H9 (cell line): ENCODE measurements at regions not wholly inside any gene's neighbourhood (a gene's known extent, or its start where the extent isn't known, plus 50 kb on each side); places are given as distances from the start of the nearest gene placed in this dataset.
A peak's percentile ranks its signal among the peaks of the same experiment; 100 is the strongest.

Experiments used
- DNase-seq: peaks from one replicate; pipeline ENCODE4 v3.0.0-alpha.2; 2017
- H2AFZ ChIP-seq: one replicate; pipeline ENCODE4 v1.6.1; 2013; ENCODE audit warnings: mild to moderate bottlenecking, low read length, control low read depth, moderate library complexity
- H2AK5ac ChIP-seq: 2 replicates; pipeline ENCODE4 v1.6.1; 2013; ENCODE audit warnings: low read length, control low read depth, mixed read lengths; ENCODE audit not compliant: insufficient read length
- H2BK120ac ChIP-seq: one replicate; pipeline ENCODE4 v1.6.1; 2013; ENCODE audit warnings: low read depth, mild to moderate bottlenecking, low read length, control low read depth, inconsistent platforms; ENCODE audit not compliant: poor library complexity, severe bottlenecking
- H2BK12ac ChIP-seq: 2 replicates; pipeline ENCODE4 v1.6.1; 2013; ENCODE audit warnings: low read length, control low read depth, mixed read lengths, low read depth; ENCODE audit not compliant: insufficient read length
- H2BK15ac ChIP-seq: 2 replicates; pipeline ENCODE4 v1.6.1; 2013; ENCODE audit warnings: low read depth, low read length, control low read depth
- H2BK20ac ChIP-seq: one replicate; pipeline ENCODE4 v1.6.1; 2013; ENCODE audit warnings: low read depth, mild to moderate bottlenecking, low read length, control low read depth, inconsistent platforms; ENCODE audit not compliant: poor library complexity, severe bottlenecking
- H2BK5ac ChIP-seq: 2 replicates; pipeline ENCODE4 v1.6.1; 2013; ENCODE audit warnings: low read length, control low read depth, mixed read lengths; ENCODE audit not compliant: insufficient read length
- H3K14ac ChIP-seq: 2 replicates; pipeline ENCODE4 v1.6.1; 2013; ENCODE audit warnings: low read length, control low read depth; ENCODE audit not compliant: insufficient read depth
- H3K18ac ChIP-seq: 2 replicates; pipeline ENCODE4 v1.6.1; 2013; ENCODE audit warnings: low read depth, mild to moderate bottlenecking, mixed read lengths, low read length, control low read depth; ENCODE audit not compliant: insufficient read length
- H3K23ac ChIP-seq: 2 replicates; pipeline ENCODE4 v1.6.1; 2013; ENCODE audit warnings: low read length, control low read depth, mixed read lengths, low read depth; ENCODE audit not compliant: insufficient read length
- H3K23me2 ChIP-seq: 2 replicates; pipeline ENCODE4 v1.6.1; 2013; ENCODE audit warnings: low read depth, mild to moderate bottlenecking, mixed read lengths, low read length, control low read depth; ENCODE audit not compliant: insufficient read length, poor library complexity, severe bottlenecking
- H3K27ac ChIP-seq: 2 replicates; pipeline ENCODE4 v1.5.1; 2013; ENCODE audit warnings: low read length, control low read depth, mixed read lengths, low read depth; ENCODE audit not compliant: insufficient read length
- H3K27me3 ChIP-seq: 2 replicates; pipeline ENCODE4 v1.6.1; 2013; ENCODE audit warnings: low read length, control low read depth, inconsistent platforms; ENCODE audit not compliant: insufficient read depth
- H3K4ac ChIP-seq: 2 replicates; pipeline ENCODE4 v1.6.1; 2013; ENCODE audit warnings: low read depth, mild to moderate bottlenecking, control low read depth, inconsistent platforms, low read length, moderate library complexity
- H3K4me1 ChIP-seq: 2 replicates; pipeline ENCODE4 v1.6.1; 2013; ENCODE audit warnings: low read length, control low read depth, inconsistent platforms; ENCODE audit not compliant: insufficient read depth
- H3K4me2 ChIP-seq: 2 replicates; pipeline ENCODE4 v1.6.1; 2013; ENCODE audit warnings: low read length, control low read depth, mixed read lengths; ENCODE audit not compliant: insufficient read length, insufficient read depth
- H3K56ac ChIP-seq: 2 replicates; pipeline ENCODE4 v1.6.1; 2013; ENCODE audit warnings: low read depth, mild to moderate bottlenecking, mixed read lengths, low read length, control low read depth; ENCODE audit not compliant: insufficient read length
- H3K79me1 ChIP-seq: 2 replicates; pipeline ENCODE4 v1.6.1; 2013; ENCODE audit warnings: low read depth, mild to moderate bottlenecking, moderate library complexity, low read length, control low read depth, inconsistent platforms; ENCODE audit not compliant: insufficient read depth, poor library complexity, severe bottlenecking
- H3K79me2 ChIP-seq: 2 replicates; pipeline ENCODE4 v1.6.1; 2013; ENCODE audit warnings: low read length, control low read depth, inconsistent platforms; ENCODE audit not compliant: insufficient read depth
- H3K9ac ChIP-seq: 2 replicates; pipeline ENCODE4 v1.6.1; 2013; ENCODE audit warnings: low read length, control low read depth, mixed read lengths; ENCODE audit not compliant: insufficient read length; ENCODE audit errors: extremely low read depth
- H3K9me3 ChIP-seq: one replicate; pipeline ENCODE4 v1.6.1; 2013; ENCODE audit warnings: low read depth, low read length, inconsistent platforms; ENCODE audit not compliant: control insufficient read depth
- H3T11ph ChIP-seq: one replicate; pipeline ENCODE4 v1.6.1; 2013; ENCODE audit warnings: mild to moderate bottlenecking, low read length, control low read depth, inconsistent platforms
- H4K20me1 ChIP-seq: one replicate; pipeline ENCODE4 v1.6.1; 2013; ENCODE audit not compliant: control insufficient read depth, insufficient read length, insufficient read depth
- H4K5ac ChIP-seq: 2 replicates; pipeline ENCODE4 v1.6.1; 2013; ENCODE audit warnings: low read depth, mild to moderate bottlenecking, mixed read lengths, low read length, control low read depth; ENCODE audit not compliant: insufficient read length
- H4K8ac ChIP-seq: replicated peaks from 2 replicates; pipeline ENCODE4 v1.6.1; 2013; ENCODE audit warnings: low read length, control low read depth, mixed read lengths, low read depth; ENCODE audit not compliant: insufficient read length
- H4K91ac ChIP-seq: 2 replicates; pipeline ENCODE4 v1.6.1; 2013; ENCODE audit warnings: low read depth, mild to moderate bottlenecking, moderate library complexity, mixed read lengths, low read length, control low read depth; ENCODE audit not compliant: insufficient read length
- H3K27ac Mint-ChIP-seq, 3 experiments: 2 replicates in 2 of 3; 3 replicates in 1 of 3; pipeline ENCODE4 v1.8.0; 2020 to 2021; ENCODE audit warnings: mixed read lengths in 3 of 3, mild to moderate bottlenecking in 1 of 3, moderate library complexity in 1 of 3
- H3K27me3 Mint-ChIP-seq: 2 replicates; pipeline ENCODE4 v1.8.0; 2021; ENCODE audit warnings: low read depth, mild to moderate bottlenecking, moderate library complexity, mixed read lengths
- H3K36me3 Mint-ChIP-seq, 3 experiments: 2 replicates in 2 of 3; 3 replicates in 1 of 3; pipeline ENCODE4 v1.8.0; 2020 to 2021; ENCODE audit warnings: low read depth in 3 of 3, mixed read lengths in 3 of 3; ENCODE audit not compliant: insufficient read depth in 1 of 3
- H3K4me1 Mint-ChIP-seq, 2 experiments: 2 replicates each; pipeline ENCODE4 v1.8.0; 2020; ENCODE audit warnings: mixed read lengths in 2 of 2
- H3K4me3 Mint-ChIP-seq, 2 experiments: 2 replicates in 1 of 2; 3 replicates in 1 of 2; pipeline ENCODE4 v1.8.0; 2020 to 2021; ENCODE audit warnings: mild to moderate bottlenecking in 2 of 2, mixed read lengths in 2 of 2, moderate library complexity in 1 of 2
- H3K9me3 Mint-ChIP-seq, 2 experiments: 2 replicates in 1 of 2; 3 replicates in 1 of 2; pipeline ENCODE4 v1.8.0; 2020; ENCODE audit warnings: mild to moderate bottlenecking in 2 of 2, mixed read lengths in 2 of 2, moderate library complexity in 1 of 2
- WGBS: extraction: QIAGEN DNeasy Blood & Tissue Kit; methylation state at CpG from one replicate; pipeline ENCODE4 v1.1.7; 2013; ENCODE audit warnings: missing lambda C conversion rate, low lambda C conversion rate, mixed read lengths; ENCODE audit not compliant: insufficient read length; ENCODE audit errors: extremely low coverage; 5-methylcytosine and 5-hydroxymethylcytosine counted together
- TF ChIP-seq, protein P1 (sequence below): fragments of 200-600 bp; sonication (generic); conservative IDR thresholded peaks from 3 replicates; pipeline ENCODE4 v1.8.0; 2021; ENCODE audit warnings: antibody characterized with exemption, mild to moderate bottlenecking

DNA sequence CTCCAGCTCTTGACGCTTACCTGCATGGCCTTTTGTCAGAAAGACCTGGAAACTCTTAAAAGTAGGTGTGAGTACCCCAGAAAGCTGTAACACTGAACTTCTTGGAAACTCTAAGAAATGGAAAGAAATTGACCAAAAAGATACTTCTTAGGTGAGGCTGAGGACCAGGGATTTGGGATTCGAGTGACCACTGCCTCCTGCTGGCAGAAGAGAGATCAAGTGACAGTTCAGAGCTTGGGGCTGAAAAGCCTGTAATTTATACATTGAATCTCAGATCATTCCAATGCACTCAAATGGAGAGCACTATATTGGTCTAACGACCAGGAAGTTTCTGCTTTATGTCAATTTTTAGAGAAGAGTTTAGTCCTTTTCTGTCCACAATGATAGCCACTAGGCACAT, 204.6 kb downstream of the PDGFRA start:
- H3K4me1 Mint-ChIP-seq: 0 out of 4 replicates have a peak, but pooled peaks cover 0 to 2% of the 10 kb centered on the region in 2 experiments
- H3K27ac ChIP-seq: no peak overlapping the region
- H2BK12ac ChIP-seq: no peak overlapping the region
- H2BK5ac ChIP-seq: no peak overlapping the region
- H3K27me3 ChIP-seq: no peaks in the 10 kb centered on the region
- TF ChIP-seq, protein P1, sequence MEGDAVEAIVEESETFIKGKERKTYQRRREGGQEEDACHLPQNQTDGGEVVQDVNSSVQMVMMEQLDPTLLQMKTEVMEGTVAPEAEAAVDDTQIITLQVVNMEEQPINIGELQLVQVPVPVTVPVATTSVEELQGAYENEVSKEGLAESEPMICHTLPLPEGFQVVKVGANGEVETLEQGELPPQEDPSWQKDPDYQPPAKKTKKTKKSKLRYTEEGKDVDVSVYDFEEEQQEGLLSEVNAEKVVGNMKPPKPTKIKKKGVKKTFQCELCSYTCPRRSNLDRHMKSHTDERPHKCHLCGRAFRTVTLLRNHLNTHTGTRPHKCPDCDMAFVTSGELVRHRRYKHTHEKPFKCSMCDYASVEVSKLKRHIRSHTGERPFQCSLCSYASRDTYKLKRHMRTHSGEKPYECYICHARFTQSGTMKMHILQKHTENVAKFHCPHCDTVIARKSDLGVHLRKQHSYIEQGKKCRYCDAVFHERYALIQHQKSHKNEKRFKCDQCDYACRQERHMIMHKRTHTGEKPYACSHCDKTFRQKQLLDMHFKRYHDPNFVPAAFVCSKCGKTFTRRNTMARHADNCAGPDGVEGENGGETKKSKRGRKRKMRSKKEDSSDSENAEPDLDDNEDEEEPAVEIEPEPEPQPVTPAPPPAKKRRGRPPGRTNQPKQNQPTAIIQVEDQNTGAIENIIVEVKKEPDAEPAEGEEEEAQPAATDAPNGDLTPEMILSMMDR: peak; percentile 81
- H4K20me1 ChIP-seq: no peaks in the 10 kb centered on the region
- DNase-seq: peak; percentile 39
- no peak overlapping the region for H2AFZ ChIP-seq
- H2BK120ac ChIP-seq: no peak overlapping the region
- no peaks in the 10 kb centered on the region for H3K36me3 Mint-ChIP-seq
- no peaks in the 10 kb centered on the region for H3K9me3 ChIP-seq
- H3K27ac Mint-ChIP-seq: no peak overlapping the region
- no peak overlapping the region for H3K4ac ChIP-seq
- H3K4me2 ChIP-seq: no peak overlapping the region
- H3K23me2 ChIP-seq: no peaks in the 10 kb centered on the region
- H4K8ac ChIP-seq: no peak overlapping the region
- H3K56ac ChIP-seq: no peak overlapping the region
- H3K18ac ChIP-seq: no peak overlapping the region
- H3K14ac ChIP-seq: no peak overlapping the region
- H2BK15ac ChIP-seq: no peak overlapping the region
- no peak overlapping the region for H3K9ac ChIP-seq
- H3T11ph ChIP-seq: no peak overlapping the region
- WGBS: no CpG with 5 or more reads among the region's 3 CpGs
- no peak overlapping the region for H2AK5ac ChIP-seq
- H3K4me3 Mint-ChIP-seq: no peak overlapping the region
- no peak overlapping the region for H2BK20ac ChIP-seq
- H3K27me3 Mint-ChIP-seq: 0 out of 2 replicates have a peak, but pooled peaks cover 2% of the 10 kb centered on the region
- no peaks in the 10 kb centered on the region for H3K79me2 ChIP-seq
- no peak overlapping the region for H4K5ac ChIP-seq
- H3K9me3 Mint-ChIP-seq: no peaks in the 10 kb centered on the region
- no peaks in the 10 kb centered on the region for H3K4me1 ChIP-seq
- H3K79me1 ChIP-seq: no peaks in the 10 kb centered on the region
- H4K91ac ChIP-seq: no peak overlapping the region
- no peak overlapping the region for H3K23ac ChIP-seq
